Lung (tissue), 11 donors: ENCODE measurements at regions not wholly inside any gene's neighbourhood (a gene's known extent, or its start where the extent isn't known, plus 50 kb on each side); places are given as distances from the start of the nearest gene placed in this dataset.

Experiments
- ATAC-seq: fragments of 200-7000 bp; cut with Tn5 transposase; one replicate; pipeline ENCODE4 v1.9.1; 2020; ENCODE audit warnings: moderate number of reproducible peaks; ENCODE audit not compliant: insufficient read depth, low FRiP score
- DNase-seq, 3 donors: peaks; one replicate each; pipeline ENCODE4 v3.0.0-alpha.2; 2013 to 2017
- H3K27ac ChIP-seq, 2 donors: one replicate each; pipeline ENCODE4 v1.5.1; 2013; ENCODE audit warnings: mild to moderate bottlenecking in 2 of 2, moderate library complexity in 2 of 2, control low read depth in 1 of 2, inconsistent platforms in 1 of 2, low read depth in 1 of 2, low read length in 1 of 2
- H3K27me3 ChIP-seq, 3 donors: one replicate each; pipeline ENCODE4 v1.5.1; 2013; ENCODE audit warnings: low read length in 2 of 3; ENCODE audit not compliant: control insufficient read depth in 3 of 3, insufficient read depth in 3 of 3
- H3K36me3 ChIP-seq, 4 donors: one replicate each; pipeline ENCODE4 v1.5.1; 2013; ENCODE audit warnings: low read length in 4 of 4, mild to moderate bottlenecking in 1 of 4, moderate library complexity in 1 of 4; ENCODE audit not compliant: control insufficient read depth in 4 of 4, insufficient read depth in 4 of 4
- H3K4me1 ChIP-seq, 5 donors: one replicate each; pipeline ENCODE4 v1.5.1; 2013; ENCODE audit warnings: low read length in 5 of 5, mild to moderate bottlenecking in 2 of 5, moderate library complexity in 1 of 5; ENCODE audit not compliant: control insufficient read depth in 5 of 5, insufficient read depth in 5 of 5
- H3K4me3 ChIP-seq: one replicate; pipeline ENCODE4 v1.5.1; 2013; ENCODE audit warnings: mild to moderate bottlenecking, control low read depth, moderate library complexity
- H3K9ac ChIP-seq, 2 donors: one replicate each; pipeline ENCODE4 v1.5.1; 2013; ENCODE audit warnings: low read length in 2 of 2, control low read depth in 1 of 2; ENCODE audit not compliant: insufficient read depth in 1 of 2
- H3K9me3 ChIP-seq, 4 donors: one replicate each; pipeline ENCODE4 v1.5.1; 2013; ENCODE audit warnings: low read length in 3 of 4, mild to moderate bottlenecking in 1 of 4, moderate library complexity in 1 of 4; ENCODE audit not compliant: control insufficient read depth in 4 of 4, insufficient read depth in 3 of 4
- CTCF ChIP-seq: IDR thresholded peaks from 2 replicates; pipeline ENCODE4 v1.5.1; 2012; ENCODE audit warnings: mild to moderate bottlenecking; ENCODE audit errors: control extremely low read depth, extremely low read depth
- WGBS, 2 donors: extraction: QIAGEN DNeasy Blood & Tissue Kit; methylation state at CpG; one replicate each; pipeline ENCODE4 v1.1.7; 2013; 5-methylcytosine and 5-hydroxymethylcytosine counted together
- donor health status: control.
- donor health status: control.
- donor health status: Bipolar disorder and iron deficiency.
- donor health status: healthy.
- donor health status: DM: yes; HTN: yes; CAD: no.

DNA sequence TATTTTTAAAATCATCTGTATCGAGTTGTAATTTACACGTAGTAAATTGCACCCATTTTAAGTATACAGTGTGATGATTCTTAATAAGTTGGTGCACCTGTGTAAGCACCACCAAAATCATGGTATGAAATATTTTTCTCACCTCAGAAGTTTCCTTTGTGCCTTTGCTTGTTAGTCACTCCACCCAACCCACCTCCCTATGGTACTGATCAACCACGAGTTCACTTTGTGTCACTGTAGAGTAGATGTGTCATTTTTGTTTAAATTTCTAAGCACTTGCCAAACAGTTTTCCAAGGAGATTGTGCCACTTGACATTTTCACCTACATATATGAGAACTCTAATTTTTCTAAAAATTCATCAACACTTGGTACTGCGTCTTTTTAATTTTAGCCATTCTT, 806.5 kb downstream of the TLR4 start:
- DNase-seq (no peak), ATAC-seq (no peak)
- TF ChIP-seq CTCF, result no peak
- no peak overlapping the region for H3K9ac ChIP-seq
- H3K27ac ChIP-seq, result no peak overlapping the region
- H3K27me3 ChIP-seq, result no peaks in the 10 kb centered on the region
- H3K4me1 ChIP-seq, result peaks cover 0 to 5% (median 0%) of the 10 kb centered on the region in 5 donors
- H3K36me3 ChIP-seq, result no peaks in the 10 kb centered on the region
- 87 to 94% methylated on average over 4 of the region's 4 CpGs for WGBS, 2 donors
- H3K9me3 ChIP-seq, result no peaks in the 10 kb centered on the region
- H3K4me3 ChIP-seq, result no peak overlapping the region

DNA sequence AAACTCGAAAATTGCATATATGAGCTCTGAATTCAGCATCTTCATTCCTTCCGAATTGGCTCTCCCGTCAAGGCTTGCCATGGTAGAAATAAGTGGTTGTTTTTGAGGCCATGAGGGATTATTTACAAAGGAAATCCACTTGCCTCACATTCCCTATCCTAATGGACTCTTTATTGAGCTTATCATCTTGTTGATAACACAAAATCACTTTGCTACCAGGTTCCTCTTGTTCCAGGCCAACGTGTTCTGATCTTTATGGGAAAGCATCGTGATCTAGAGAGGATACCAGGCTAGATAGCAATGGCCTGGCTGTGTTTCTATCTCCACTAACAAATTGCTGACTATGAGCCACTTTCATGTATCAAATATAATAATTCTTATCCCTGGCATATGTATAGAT, 811.7 kb downstream of the TLR4 start:
- ATAC-seq (no peak), DNase-seq (no peak)
- Histone ChIP-seq H3K4me1 (peaks cover 0 to 5% (median 0%) of the 10 kb centered on the region in 5 donors), H3K27ac (no peak overlapping the region), H3K4me3 (no peak overlapping the region), H3K9me3 (no peaks in the 10 kb centered on the region), H3K36me3 (no peaks in the 10 kb centered on the region), H3K9ac (no peak overlapping the region), H3K27me3 (no peaks in the 10 kb centered on the region)
- TF ChIP-seq CTCF, result no peak
- 75 to 87% methylated on average over 5 of the region's 5 CpGs for WGBS, 2 donors

GRCh38 chr9:118521261-118521660, 817.1 kb downstream of the TLR4 start:
- H3K27me3 ChIP-seq, result no peaks in the 10 kb centered on the region

More at GRCh38 chr9:118521261-118521660, 817.1 kb downstream of the TLR4 start:
- WGBS, 2 donors, result 55 to 56% methylated on average over 3 of the region's 3 CpGs
- Histone ChIP-seq H3K9ac (no peak overlapping the region), H3K36me3 (no peaks in the 10 kb centered on the region), H3K4me3 (no peak overlapping the region), H3K27ac (no peak overlapping the region), H3K4me1 (peaks cover 0 to 1% (median 0%) of the 10 kb centered on the region in 5 donors), H3K9me3 (no peaks in the 10 kb centered on the region)
- ATAC-seq (no peak), DNase-seq (no peak)
- no peak for TF ChIP-seq CTCF
